GM21786 (cell line): ENCODE measurements at regions not wholly inside any gene's neighbourhood (a gene's known extent, or its start where the extent isn't known, plus 50 kb on each side); places are given as distances from the start of the nearest gene placed in this dataset.

Experiments used
- ATAC-seq: cut with Tn5 transposase; IDR thresholded peaks from one replicate; pipeline ENCODE4 v1.9.1; 2021; ENCODE audit not compliant: unreplicated experiment

DNA sequence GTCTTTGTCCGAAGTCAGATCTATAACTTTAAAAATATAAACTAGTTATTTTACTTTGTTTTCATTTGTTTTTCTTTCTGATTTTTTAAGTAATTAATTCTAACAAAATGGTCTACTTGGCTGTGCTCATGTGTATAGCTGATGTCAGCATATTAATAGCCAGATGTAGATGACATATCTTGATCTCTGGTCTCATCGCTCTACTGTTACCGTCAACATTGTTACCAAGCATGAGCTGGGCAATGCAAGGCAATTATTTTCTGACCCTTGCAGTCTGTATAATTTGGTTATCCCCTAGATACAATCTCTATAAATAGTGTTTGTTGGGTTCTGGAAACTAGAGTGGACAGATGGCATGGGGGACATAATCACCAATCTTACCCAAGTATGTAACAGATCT, 151.6 kb upstream of the PTPRK start:
- ATAC-seq = no peak

DNA sequence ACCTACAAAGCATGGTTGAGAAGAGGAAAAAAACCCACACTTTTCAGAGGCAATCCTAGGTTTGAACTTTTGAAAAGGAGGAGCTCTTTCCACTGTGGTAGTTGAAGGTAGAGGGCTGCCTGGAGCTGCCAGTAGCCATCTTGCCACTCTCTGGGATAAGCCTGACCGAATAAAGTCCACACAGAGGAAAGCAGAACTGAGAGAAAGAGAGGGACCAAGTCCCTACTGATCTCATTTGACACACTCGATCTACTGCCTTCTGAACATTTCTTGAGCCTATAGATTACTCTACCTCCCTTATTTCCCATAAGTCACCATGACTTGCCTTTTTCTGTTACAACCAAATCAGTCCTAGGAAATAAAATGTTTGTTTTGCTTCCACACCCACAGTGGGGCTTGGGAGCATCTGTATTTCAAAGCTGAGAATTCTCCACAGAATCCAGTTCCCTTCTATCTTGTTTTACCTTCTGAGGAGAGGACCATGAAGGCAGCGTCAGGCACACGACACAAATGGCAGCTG, 147.0 kb upstream of the PTPRK start:
- no peak for ATAC-seq

DNA sequence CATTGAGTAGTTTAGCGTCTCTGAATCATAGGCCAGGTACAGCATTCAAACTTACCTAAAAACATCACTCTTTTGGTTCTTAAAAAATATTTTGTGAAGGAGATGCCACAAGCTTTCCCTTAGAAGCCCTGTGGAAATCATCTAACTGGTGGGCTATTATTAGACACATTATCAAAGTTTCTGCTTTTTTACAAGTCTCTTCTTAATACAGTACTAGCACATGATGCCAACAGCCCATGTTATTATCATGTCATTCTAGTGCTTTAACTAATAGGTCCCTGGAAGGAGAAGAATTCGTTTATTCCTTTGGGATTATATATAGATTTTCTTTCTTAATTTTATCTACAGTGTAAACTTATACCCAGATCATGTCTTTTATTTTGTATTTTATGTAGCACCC, 146.0 kb upstream of the PTPRK start:
- ATAC-seq = no peak

DNA sequence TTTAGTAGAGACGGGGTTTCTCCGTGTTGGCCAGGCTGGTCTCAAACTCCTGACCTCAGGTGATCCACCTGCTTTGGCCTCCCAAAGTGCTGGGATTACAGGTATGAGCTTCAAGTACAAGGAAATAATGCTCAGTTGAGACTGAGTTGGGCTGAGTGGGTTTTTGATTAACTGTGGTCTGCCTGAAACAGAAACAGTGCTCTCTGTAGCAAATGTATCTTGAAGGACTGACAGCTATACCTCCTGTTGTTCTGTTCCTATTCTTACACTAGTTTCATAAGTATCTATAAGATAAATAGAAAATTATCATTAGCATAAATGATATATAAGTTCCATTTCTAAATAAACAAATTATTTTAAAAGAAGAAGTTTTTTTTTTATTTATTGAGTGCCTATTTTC, 142.8 kb upstream of the PTPRK start:
- no peak for ATAC-seq

DNA sequence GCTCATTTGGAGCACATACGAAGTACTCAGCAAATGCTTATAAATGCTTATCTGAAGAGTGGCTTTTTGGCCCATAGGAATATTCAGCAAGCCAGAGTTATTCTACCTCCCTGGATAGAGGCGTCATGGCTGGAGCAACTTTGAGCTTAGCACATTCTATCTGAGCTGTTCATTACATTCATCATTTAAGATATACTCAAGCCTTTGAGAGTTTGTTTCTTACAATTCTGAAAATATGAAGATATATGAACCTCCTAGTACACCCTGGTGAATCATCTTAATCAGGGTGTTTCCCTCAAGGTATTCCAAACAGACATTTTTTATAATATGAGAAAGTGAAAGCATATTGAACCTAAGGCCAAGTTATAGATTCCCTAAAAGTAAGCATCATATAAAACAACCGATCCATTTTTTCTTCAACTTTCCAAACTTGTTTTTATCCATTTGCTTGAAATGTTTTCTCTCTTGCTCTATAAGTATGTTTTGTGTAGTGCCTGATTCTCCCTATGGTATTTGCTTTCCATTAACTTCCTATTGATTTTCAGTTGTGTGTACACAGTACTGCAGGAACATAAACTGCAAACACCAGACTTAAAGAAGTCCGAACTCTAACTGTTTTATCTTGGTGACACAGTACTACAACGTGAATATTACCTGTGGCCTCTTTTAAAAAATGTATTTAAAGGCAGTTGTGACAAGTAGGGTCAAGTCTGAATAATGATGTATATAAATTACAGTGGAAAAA, 139.7 kb upstream of the PTPRK start:
- no peak for ATAC-seq

DNA sequence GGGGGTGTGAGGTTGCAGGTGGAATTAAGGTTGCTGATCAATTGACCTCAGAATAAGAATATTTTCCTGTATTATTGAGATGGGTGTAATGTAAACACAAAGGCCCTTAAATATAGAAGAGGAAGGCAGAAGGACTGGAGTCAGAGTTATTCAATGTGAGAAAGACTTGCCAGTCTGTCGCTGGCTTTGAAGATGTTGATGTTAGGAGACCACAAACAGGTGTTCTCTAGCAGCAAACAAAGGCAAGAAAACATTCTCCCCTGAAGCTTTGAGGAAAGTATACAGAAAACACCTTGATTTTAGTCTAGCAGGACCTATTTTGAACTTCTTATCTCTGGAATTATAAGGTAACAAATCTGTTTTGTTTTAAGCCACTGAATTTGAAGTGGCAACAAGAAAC, 138.9 kb upstream of the PTPRK start:
- ATAC-seq = no peak

DNA sequence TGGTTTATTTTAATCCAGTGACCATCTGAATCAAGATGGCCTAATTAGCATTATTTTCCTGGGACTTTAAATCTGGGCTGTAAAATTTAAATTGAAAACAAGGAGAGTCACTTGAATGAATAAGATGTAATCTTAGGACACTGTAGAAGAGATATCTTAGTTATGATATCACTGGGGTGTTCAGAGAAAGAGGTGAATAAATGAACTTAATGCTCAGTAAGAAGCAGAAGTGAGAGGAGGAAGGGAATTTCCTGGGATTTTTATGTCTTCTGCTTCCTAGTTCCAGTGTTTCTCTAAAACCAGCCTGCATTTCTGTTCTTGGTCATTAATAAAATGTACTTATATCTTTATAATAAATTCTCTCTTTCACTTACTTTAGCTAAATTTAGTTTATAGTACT, 136.8 kb upstream of the PTPRK start:
- ATAC-seq = peak; percentile 29

DNA sequence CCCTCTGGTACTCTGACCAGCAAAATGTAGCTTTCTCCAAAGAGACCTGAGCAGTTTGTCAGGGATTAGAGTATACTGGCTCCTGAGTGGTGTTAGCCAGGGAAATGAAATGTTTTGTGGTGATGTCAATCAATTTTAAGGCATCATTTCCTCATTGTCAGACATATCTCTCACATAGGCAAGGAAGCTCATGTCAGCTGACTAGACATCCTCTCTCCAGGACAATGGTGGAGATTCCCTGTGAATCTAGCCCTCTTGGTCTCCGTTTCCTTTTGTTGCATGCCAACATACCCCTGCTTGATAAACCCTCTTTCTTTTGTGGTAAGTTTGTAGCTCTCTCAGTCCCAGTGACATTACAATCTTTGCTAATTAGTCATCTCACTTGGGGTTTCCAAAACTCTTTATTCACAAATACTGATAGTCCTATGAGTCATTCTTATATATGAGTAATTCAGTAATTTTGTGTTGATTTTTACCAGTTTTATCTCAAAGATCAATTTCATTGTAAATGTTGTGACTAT, 135.6 kb upstream of the PTPRK start:
- ATAC-seq = peak; percentile 67

DNA sequence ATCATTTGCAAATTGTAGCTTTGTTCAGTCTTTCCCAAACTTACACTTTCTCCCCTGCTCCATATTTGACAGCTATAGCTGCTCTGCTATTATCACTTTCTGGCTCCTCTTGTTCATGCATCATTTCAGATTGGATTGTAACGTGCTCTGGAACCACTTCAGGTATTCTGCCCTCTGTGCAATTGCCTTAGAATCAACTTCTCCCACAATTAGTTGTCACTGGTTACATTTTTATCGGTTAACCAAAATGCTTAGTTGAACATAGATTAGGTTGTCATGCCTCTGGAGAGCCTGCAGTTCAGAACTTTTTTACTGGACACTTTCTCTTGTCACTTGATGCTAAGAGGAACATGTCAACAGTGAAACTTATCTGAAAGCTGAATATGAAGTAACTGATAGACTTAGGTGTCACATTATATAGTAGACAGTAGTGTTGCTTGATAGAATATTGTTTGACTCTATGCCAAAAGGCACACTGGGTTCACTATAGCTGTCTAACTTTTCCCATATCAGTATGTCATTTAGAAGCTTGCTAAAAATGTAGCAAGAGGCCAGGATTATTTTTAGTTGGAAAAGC, 127.7 kb upstream of the PTPRK start:
- no peak for ATAC-seq

DNA sequence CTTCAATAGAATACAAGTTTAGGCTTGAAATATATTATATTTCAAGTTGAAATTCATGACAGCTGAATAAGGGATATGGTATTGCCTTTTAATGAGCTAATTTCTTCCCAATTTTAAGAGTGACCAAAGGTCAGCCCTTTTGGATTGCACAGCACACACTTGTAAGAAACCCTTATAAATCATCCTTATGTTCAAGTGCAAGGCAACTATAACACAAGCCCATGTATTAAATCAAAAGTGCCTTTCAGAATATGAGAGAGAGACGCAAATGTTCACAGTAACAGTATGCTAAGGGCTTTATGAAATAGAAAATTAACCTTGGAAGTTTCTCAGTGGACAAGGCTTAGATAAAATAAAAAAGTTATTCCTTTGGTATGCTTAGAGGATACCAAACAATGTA, 121.7 kb upstream of the PTPRK start:
- no peak for ATAC-seq

DNA sequence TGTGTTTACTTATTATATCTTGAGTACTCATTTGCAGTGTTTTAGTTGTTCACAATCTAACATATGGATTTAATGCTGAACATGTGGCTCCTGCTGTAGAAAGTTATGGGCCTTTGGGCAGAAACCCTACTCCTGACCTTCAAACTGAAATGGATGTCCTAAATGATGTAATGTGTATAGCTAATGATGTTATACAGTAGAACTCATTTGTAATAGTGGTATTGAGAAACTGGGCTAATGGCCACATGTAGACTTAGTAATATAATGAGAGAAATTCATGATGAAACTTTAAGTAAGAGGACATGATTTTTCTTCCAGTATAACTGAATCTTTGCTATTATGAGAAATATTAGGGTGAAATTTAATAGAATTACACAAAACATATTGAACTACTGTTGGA, 121.3 kb upstream of the PTPRK start:
- no peak for ATAC-seq

DNA sequence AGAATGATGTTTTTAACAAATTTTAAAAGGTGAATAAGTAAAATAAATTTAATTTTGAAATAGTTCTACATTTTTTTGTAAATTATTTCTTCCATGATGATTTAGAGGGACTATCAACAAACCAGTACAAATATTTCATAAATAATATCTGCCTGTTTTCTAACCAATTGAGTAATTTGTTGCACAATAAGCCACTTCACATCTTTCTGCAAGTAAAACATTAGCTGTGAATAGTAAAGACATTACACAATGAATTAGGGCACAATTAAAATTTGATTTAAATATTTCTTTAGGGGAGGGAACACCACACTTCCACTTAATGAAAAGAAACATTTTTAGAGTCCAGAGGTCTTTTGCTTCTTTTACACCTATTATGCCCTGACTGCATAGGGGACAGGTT, 118.4 kb upstream of the PTPRK start:
- no peak for ATAC-seq

DNA sequence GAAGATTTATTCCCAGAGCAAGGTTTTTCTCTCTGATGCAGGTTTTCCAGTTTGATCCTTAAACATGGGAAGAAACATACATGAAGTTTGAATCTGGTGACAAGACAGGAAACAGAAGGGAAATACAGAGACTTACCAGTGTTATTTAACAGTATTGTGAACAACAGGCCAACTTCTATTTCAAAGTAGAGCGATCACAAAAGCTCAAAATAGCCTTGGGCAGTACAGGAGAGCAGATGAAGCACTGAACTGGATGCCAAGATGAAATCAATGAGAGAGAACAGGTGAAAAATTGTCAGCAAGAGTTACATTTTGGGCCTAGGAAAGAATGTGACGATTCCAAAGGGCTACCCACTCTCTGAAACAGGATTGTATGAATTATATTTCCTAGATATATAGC, 114.8 kb upstream of the PTPRK start:
- no peak for ATAC-seq

DNA sequence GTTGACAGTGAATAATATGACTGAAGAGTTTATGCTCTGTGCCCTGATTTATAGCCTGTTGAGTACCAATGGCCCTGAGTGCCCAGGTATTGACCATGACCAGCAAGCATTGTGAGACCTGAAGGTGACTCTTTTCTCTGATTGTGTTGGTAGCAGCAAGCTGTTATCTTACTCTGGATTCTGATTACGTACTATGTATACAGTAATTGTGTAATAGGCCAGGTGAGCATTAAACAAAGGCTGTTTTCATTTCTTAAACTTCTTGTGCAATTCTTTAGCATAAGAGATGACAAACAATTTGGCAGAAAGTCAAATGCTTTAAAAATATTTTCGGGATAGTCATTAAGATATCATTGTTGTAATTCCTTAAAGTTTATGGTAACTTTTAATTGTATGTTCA, 111.7 kb upstream of the PTPRK start:
- ATAC-seq = no peak

DNA sequence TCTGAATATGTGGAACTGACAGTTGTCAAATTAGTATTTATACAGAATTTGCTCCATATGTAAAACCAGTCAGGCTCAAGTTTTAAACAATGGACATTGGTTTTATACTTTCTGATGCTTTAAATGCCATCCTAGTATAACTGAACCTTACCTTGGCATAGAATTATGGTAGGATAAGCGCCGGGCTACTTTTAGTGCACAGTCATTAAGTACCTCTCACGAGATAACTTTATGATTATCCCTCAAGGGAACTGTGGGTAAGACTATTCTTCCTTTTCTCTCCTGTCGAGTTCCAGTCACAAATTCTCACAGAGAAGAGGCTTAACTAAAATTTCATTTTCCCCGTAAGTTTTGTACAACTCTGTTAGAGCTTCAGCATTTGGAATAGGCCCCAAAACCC, 110.6 kb upstream of the PTPRK start:
- no peak for ATAC-seq

DNA sequence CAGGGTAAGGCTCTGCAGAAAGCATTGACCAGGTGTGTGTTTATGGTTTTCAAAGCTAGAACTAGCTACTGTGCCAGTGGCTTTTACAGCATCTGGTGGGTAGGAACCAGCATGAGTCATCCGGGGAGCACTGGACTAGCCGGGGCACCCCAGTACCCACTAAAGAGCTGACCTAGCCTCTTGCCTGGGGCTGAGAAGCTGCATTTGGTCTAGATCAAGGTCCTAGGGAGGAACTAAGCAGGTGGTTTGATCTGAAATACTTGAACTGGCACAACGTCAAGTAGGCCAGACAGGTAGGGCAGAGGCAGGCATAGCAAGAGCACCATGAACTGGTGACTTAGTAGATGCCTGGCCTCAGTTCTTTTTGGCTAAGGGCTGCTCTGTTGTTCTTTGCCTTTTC, 109.8 kb upstream of the PTPRK start:
- ATAC-seq = no peak

DNA sequence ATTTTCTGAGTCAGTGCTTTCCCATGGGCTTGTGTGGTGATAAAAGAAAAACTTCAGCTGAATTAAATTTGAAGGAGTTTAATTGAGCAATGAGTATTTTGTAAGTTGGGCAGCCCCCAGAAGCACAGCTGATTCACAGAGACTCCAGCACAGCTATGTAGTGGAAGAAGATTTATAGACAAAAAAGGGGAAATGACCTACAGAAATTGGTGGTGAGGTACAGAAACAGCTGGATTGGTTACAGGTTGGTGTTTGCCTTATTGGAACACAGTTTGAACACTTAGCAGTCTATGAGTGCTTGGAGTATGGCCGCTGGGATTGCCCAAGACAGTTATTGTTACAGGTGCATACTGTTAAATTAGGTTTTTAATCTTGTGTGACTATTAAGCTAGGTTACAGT, 96.9 kb upstream of the PTPRK start:
- ATAC-seq = no peak

DNA sequence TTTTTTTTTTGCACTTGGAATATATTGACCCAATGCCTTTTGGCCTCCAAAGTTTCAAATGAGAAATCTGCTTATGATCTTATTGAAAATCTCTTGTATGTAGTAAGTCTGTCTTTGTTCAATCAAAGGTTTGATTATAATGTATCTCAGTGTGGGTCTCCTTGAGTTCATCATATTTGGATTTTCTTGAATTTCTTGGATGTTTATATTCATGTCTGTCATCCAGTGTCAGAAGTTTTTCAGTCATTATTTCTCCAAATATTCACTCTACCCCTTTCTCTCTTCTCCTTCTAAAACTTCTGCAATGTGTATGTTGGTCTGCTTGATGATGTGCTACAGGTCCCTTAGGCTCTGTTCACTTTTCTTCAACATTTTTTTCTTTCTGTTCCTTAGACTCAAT, 95.9 kb upstream of the PTPRK start:
- ATAC-seq = no peak

DNA sequence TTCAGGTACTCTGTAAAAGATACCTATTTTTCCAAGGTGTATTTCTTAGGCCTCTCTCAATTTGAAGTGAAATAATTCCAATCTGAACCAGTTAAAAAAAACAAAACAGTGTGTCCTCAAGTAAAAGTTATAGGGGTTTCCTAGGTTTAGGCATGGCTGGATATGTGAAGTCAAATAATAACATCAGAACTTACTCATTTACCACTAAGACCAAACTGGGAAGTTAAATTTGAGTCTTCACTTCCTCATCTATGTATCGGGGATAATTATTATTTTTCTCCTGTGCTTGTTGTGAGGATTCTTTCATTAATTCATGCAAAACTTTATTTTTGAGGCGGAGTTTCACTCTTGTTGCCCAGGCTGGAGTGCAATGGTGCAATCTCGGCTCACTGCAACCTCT, 86.2 kb upstream of the PTPRK start:
- no peak for ATAC-seq

DNA sequence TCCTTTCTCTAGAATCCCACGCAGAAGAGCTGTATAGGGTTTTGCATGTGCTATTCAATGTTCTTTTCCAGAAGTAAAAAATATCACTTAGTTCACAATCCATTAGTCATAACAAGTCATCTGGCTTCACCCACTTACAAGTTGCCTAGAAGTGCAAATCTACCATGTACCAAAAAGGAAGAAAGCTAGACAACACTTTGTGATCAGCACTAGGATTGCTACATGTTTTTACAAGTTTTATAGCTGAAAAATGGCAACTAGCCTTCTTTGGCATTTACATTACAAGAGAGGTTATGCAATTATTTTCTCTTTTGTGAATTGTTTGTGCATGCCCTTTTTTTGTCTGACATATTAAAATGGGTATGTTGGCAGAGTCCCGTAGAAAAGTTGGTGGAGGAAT, 85.6 kb upstream of the PTPRK start:
- ATAC-seq = no peak

DNA sequence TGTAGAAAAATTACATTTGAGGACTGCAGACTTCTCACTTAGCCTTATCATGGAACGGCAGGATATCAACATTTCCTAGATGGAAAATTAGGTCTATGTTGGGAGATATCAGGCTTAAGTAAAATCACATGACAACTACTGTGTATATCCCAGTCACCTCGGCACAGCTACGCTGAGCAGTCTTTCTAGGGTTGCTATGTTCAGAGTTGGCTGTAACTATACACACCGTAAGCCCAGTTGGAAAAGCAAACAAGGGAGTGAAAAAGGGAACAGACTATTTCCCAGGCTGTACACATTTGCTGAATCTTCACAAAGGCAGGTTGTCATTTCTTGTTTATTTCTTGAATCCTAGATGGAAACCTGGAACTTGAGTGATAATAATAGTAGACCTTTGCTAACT, 80.7 kb upstream of the PTPRK start:
- no peak for ATAC-seq

DNA sequence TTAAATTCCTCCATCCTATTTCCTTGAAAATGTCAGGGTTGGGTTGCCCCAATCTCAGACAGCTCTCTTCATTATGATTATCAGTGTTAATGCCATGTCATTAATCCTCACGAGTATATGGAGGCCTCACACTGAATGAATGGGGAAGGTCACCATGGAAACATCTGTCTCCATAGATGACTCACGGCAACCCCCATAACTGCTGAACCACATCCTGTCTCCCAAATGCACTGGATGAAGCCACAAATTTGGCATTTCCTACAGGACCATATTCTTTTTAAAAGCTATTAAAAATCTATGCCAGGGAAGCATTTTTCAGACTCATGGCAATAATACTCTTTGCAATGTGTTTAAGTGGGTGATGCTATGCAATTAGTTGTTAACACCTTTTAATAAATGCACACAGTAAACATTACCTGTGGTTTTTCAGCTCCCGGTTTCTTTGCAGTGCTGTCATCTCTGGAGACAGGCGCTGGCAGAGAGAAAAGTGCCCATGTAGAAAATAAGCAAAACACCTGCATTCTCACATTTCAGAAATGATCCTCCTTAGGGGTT, 80.1 kb upstream of the PTPRK start:
- ATAC-seq = peak; percentile 47
